WTC11 (cell line): ENCODE measurements at regions not wholly inside any gene's neighbourhood (a gene's known extent, or its start where the extent isn't known, plus 50 kb on each side); places are given as distances from the start of the nearest gene placed in this dataset.

ENCODE experiments used
- ATF3 ChIP-seq: sonication (generic); formaldehyde crosslinking; conservative IDR thresholded peaks from 2 replicates; pipeline ENCODE4 v1.8.1; 2022; ENCODE audit warnings: mild to moderate bottlenecking, missing genetic modification reagents
- IRF2 ChIP-seq: sonication (generic); formaldehyde crosslinking; IDR thresholded peaks from 2 replicates; pipeline ENCODE4 v1.8.0; 2022; ENCODE audit warnings: low read depth, missing genetic modification reagents, borderline replicate concordance
- MXD4 ChIP-seq: fragments of 250-450 bp; sonication (Bioruptor Pico); IDR thresholded peaks from 2 replicates; pipeline ENCODE4 v1.8.0; 2021; ENCODE audit warnings: mild to moderate bottlenecking, moderate library complexity, borderline replicate concordance
- SP1 ChIP-seq: sonication (generic); formaldehyde crosslinking; conservative IDR thresholded peaks from 2 replicates; pipeline ENCODE4 v1.8.1; 2022; ENCODE audit warnings: missing genetic modification reagents
- TCF7 ChIP-seq: sonication (generic); formaldehyde crosslinking; IDR thresholded peaks from 2 replicates; pipeline ENCODE4 v1.8.0; 2022; ENCODE audit warnings: mild to moderate bottlenecking, low read depth, missing genetic modification reagents, moderate library complexity
- TEAD4 ChIP-seq: sonication (generic); formaldehyde crosslinking; IDR thresholded peaks from 2 replicates; pipeline ENCODE4 v1.8.0; 2022; ENCODE audit warnings: mild to moderate bottlenecking, missing genetic modification reagents
- USF1 ChIP-seq: sonication (generic); formaldehyde crosslinking; IDR thresholded peaks from 2 replicates; pipeline ENCODE4 v1.8.0; 2022; ENCODE audit warnings: mild to moderate bottlenecking, missing genetic modification reagents
- USF2 ChIP-seq: sonication (generic); formaldehyde crosslinking; IDR thresholded peaks from 2 replicates; pipeline ENCODE4 v1.8.1; 2023; ENCODE audit warnings: mild to moderate bottlenecking, missing genetic modification reagents, moderate library complexity
- TF ChIP-seq, protein P1 (sequence below): fragments of 200-600 bp; IDR thresholded peaks from 2 replicates; pipeline ENCODE4 v1.8.0; 2022; ENCODE audit warnings: antibody characterized with exemption
- TF ChIP-seq, protein P2 (sequence below): fragments of 250-450 bp; sonication (Bioruptor Pico); IDR thresholded peaks from 2 replicates; pipeline ENCODE4 v2.1.2; 2022; ENCODE audit warnings: mild to moderate bottlenecking, moderate library complexity
- TF ChIP-seq, protein P3 (sequence below): sonication (generic); formaldehyde crosslinking; IDR thresholded peaks from 2 replicates; pipeline ENCODE4 v1.8.1; 2022; ENCODE audit warnings: mild to moderate bottlenecking, missing genetic modification reagents, moderate library complexity, borderline replicate concordance

DNA sequence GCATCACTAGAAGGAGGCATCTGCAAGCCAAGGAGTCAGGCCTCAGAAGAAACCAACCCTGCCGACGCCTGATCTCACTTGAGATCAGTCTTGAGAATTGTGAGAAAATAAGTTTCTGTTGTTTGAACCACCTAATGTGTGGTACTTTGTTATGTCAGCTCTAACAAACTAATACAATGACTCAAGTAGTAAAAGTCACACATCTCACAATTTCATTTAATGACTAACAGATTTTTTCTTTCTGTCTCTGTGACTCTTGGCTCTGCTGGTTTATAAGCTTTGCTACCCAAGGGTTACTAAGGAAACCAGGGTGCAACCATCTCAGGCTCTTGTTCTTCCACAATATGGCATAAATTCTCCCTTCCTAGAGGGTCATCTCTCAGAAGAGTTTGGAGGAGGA, 315.8 kb upstream of the GRAMD2B start:
- TF ChIP-seq TCF7 (CRISPR knock-in tag) = no peak
- TF ChIP-seq, protein P1, sequence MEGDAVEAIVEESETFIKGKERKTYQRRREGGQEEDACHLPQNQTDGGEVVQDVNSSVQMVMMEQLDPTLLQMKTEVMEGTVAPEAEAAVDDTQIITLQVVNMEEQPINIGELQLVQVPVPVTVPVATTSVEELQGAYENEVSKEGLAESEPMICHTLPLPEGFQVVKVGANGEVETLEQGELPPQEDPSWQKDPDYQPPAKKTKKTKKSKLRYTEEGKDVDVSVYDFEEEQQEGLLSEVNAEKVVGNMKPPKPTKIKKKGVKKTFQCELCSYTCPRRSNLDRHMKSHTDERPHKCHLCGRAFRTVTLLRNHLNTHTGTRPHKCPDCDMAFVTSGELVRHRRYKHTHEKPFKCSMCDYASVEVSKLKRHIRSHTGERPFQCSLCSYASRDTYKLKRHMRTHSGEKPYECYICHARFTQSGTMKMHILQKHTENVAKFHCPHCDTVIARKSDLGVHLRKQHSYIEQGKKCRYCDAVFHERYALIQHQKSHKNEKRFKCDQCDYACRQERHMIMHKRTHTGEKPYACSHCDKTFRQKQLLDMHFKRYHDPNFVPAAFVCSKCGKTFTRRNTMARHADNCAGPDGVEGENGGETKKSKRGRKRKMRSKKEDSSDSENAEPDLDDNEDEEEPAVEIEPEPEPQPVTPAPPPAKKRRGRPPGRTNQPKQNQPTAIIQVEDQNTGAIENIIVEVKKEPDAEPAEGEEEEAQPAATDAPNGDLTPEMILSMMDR = no peak
- TF ChIP-seq USF2 (CRISPR knock-in tag) = no peak
- TF ChIP-seq ATF3 (CRISPR knock-in tag) = no peak
- TF ChIP-seq SP1 (CRISPR knock-in tag) = no peak
- TF ChIP-seq TEAD4 (CRISPR knock-in tag) = no peak
- TF ChIP-seq, protein P2, sequence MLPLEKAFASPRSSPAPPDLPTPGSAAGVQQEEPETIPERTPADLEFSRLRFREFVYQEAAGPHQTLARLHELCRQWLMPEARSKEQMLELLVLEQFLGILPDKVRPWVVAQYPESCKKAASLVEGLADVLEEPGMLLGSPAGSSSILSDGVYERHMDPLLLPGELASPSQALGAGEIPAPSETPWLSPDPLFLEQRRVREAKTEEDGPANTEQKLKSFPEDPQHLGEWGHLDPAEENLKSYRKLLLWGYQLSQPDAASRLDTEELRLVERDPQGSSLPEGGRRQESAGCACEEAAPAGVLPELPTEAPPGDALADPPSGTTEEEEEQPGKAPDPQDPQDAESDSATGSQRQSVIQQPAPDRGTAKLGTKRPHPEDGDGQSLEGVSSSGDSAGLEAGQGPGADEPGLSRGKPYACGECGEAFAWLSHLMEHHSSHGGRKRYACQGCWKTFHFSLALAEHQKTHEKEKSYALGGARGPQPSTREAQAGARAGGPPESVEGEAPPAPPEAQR (CRISPR knock-in tag) = no peak
- TF ChIP-seq MXD4 (CRISPR knock-in tag) = no peak
- TF ChIP-seq USF1 = no peak
- no peak for TF ChIP-seq IRF2 (CRISPR knock-in tag)
- TF ChIP-seq, protein P3, sequence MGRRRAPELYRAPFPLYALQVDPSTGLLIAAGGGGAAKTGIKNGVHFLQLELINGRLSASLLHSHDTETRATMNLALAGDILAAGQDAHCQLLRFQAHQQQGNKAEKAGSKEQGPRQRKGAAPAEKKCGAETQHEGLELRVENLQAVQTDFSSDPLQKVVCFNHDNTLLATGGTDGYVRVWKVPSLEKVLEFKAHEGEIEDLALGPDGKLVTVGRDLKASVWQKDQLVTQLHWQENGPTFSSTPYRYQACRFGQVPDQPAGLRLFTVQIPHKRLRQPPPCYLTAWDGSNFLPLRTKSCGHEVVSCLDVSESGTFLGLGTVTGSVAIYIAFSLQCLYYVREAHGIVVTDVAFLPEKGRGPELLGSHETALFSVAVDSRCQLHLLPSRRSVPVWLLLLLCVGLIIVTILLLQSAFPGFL = no peak
